ENCODE measurements at regions not wholly inside any gene's neighbourhood (a gene's known extent, or its start where the extent isn't known, plus 50 kb on each side); places are given as distances from the start of the nearest gene placed in this dataset.
"Not testable (repeated sequence)": the region's sequence is repeated elsewhere in the genome, so short reads cannot be mapped to it uniquely, and the experiment has no call there.

DNA sequence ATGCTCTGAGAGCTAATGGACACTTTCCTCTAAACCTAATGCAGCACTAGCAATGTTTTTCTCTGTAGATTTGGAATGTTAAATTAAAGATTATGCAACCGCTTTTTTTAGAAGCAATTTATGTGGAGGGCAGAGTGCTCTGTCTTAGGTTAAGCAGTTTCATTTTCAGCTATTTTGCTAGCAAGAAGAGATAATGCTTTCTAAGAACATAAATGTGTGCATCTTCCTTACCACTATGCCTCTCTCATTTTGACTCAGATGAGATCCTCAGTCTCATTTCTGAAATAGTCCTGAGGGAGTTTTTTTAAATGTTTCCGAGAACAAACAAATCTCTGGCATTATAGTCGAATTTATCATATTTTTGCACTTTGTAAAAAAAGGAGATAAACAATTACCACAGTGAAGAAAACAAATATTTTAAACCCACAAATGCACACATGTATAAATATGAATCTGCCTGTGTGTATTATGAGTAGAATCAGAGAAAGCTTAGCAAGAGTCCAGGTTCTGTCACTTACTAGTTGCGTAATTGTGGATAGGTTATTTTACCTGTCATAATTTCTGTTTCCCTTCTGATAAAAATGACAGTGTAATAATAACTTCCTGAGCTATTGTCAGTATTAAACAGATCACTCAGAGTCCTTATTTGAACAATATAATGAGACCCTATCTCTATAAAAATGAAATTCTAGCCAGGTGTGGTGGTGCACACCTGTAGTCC is 207.7 kb upstream of the CRIM1 start:
- Histone ChIP-seq H3K9me3 (ENCODE audit: low read length) (no peaks in the 10 kb centered on the region), H3K4me1 (ENCODE audit: insufficient read depth, low read length) (no peaks in the 10 kb centered on the region), H3K4me3 (ENCODE audit: low read depth in 1 of 2, low read length in 2 of 2) (no peak overlapping the region), H3K9ac (ENCODE audit: low read length) (no peak overlapping the region), H3K27ac (ENCODE audit: low read depth, low read length) (no peak overlapping the region), H3K36me3 (ENCODE audit: insufficient read depth, low read length) (no peaks in the 10 kb centered on the region), H3K27me3 (ENCODE audit: control insufficient read depth in 1 of 2, insufficient read depth in 2 of 2, low read length in 2 of 2) (no peaks in the 10 kb centered on the region)

DNA sequence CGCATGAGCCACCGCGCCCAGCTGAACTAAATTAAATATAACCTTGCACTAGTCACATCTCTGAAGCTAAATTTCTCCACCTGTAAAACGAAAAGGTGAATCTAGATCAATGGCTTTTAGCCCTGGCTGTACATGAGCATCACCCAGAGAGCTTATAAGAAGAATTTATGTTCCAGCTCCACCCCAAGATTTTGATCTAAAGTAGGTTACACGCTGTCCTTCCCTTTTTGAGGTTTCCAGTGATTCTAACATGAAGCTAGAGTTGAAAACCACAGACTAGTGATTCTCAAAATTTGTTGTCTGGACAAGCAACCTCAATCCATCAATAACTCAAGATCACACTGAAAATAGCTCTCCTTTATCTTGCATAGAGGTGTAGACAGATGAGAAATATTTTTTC is 208.8 kb upstream of the CRIM1 start:
- no peaks in the 10 kb centered on the region for H3K9me3 ChIP-seq (ENCODE audit: low read length)
- no peak overlapping the region for H3K9ac ChIP-seq (ENCODE audit: low read length)
- H3K4me3 ChIP-seq (ENCODE audit: low read depth in 1 of 2, low read length in 2 of 2), result no peak overlapping the region
- H3K27ac ChIP-seq (ENCODE audit: low read depth, low read length), result no peak overlapping the region
- no peaks in the 10 kb centered on the region for H3K27me3 ChIP-seq (ENCODE audit: control insufficient read depth in 1 of 2, insufficient read depth in 2 of 2, low read length in 2 of 2)
- no peaks in the 10 kb centered on the region for H3K4me1 ChIP-seq (ENCODE audit: insufficient read depth, low read length)
- H3K36me3 ChIP-seq (ENCODE audit: insufficient read depth, low read length), result no peaks in the 10 kb centered on the region

DNA sequence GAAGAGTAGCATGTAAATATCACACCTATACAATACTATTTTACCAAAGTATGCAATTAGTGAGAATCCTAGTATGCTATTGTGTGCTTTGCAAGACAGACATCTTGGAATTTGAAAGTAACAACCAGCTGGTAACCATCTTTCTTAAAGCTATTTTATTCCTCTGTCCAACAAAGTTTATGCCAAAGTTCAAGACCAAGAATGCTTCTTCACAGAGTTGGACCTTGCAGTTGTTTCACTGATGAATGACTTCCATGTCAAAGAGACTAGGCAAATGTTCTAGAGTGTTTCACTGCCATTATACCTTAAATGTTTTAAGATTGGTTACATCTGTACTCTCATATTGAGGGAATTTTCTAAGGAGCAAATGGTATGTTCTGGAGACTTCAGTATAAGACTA is 215.2 kb upstream of the CRIM1 start:
- no peaks in the 10 kb centered on the region for H3K9me3 ChIP-seq (ENCODE audit: low read length)
- H3K27me3 ChIP-seq (ENCODE audit: control insufficient read depth in 1 of 2, insufficient read depth in 2 of 2, low read length in 2 of 2), result no peaks in the 10 kb centered on the region
- no peaks in the 10 kb centered on the region for H3K36me3 ChIP-seq (ENCODE audit: insufficient read depth, low read length)
- H3K27ac ChIP-seq (ENCODE audit: low read depth, low read length), result no peak overlapping the region
- H3K4me3 ChIP-seq (ENCODE audit: low read depth in 1 of 2, low read length in 2 of 2), result no peak overlapping the region
- no peaks in the 10 kb centered on the region for H3K4me1 ChIP-seq (ENCODE audit: insufficient read depth, low read length)
- H3K9ac ChIP-seq (ENCODE audit: low read length), result no peak overlapping the region

DNA sequence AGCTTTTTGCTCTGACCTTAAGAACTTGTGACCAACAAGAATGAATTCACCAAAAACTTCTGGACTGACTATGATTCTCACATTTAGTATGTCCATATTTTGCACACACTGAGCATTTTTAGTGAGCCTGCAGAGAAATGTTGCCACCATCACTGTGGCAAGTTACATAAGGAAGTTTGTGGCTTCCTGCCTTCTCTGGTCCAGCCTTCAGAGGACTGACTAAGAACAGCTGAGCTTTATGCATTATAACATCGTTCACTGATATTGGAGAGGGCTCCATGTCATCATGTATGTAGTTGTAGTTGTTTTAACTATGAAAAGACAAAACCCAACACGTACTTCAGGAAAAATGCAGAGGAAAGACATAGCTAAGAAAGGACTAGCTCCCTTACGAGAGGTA is 218.0 kb upstream of the CRIM1 start:
- Histone ChIP-seq H3K9ac (ENCODE audit: low read length) (no peak overlapping the region), H3K27ac (ENCODE audit: low read depth, low read length) (no peak overlapping the region), H3K4me1 (ENCODE audit: insufficient read depth, low read length) (no peaks in the 10 kb centered on the region), H3K4me3 (ENCODE audit: low read depth in 1 of 2, low read length in 2 of 2) (no peak overlapping the region), H3K9me3 (ENCODE audit: low read length) (no peaks in the 10 kb centered on the region), H3K27me3 (ENCODE audit: control insufficient read depth in 1 of 2, insufficient read depth in 2 of 2, low read length in 2 of 2) (no peaks in the 10 kb centered on the region), H3K36me3 (ENCODE audit: insufficient read depth, low read length) (no peaks in the 10 kb centered on the region)

DNA sequence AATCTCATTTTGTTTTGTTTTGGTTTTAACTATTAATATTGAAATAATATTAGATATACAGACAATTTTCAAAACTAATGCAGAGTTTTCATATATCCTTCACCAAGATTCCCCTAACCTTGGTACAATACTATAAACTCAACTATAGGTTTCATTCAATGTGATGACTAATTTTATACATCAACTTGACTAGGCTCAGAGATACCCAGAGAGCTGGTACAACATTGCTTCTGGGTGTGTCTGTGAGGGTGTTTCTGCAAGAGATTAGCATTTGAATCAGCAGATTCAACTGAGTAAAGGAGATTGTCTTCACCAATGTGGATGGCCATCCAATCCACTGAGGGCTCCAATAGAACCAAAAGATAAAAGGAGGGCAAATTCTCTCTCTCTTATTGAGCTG is 221.3 kb upstream of the CRIM1 start:
- Histone ChIP-seq H3K4me1 (ENCODE audit: insufficient read depth, low read length) (no peaks in the 10 kb centered on the region), H3K36me3 (ENCODE audit: insufficient read depth, low read length) (no peaks in the 10 kb centered on the region), H3K9me3 (ENCODE audit: low read length) (no peaks in the 10 kb centered on the region), H3K27ac (ENCODE audit: low read depth, low read length) (no peak overlapping the region), H3K9ac (ENCODE audit: low read length) (no peak overlapping the region), H3K27me3 (ENCODE audit: control insufficient read depth in 1 of 2, insufficient read depth in 2 of 2, low read length in 2 of 2) (no peaks in the 10 kb centered on the region), H3K4me3 (ENCODE audit: low read depth in 1 of 2, low read length in 2 of 2) (no peak overlapping the region)

DNA sequence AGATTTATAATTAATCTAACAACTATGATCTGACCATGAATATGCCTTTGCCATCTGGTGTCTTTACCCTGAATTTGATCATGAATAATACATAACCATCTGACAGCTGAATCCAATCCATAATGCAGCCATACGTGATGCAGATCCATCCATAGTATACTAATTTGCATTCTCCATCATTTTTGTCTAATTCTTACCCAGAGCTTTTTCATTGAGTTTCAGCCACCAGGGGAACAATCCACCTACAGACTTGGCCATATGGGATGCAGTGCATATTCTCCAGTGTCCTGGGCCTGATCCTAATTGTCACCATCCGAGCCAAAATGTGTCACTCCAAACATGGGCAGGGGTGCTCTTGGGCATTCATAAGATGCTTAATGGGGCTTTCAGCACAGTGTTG is 227.2 kb upstream of the CRIM1 start:
- Histone ChIP-seq H3K9me3 (ENCODE audit: low read length) (no peaks in the 10 kb centered on the region), H3K4me3 (ENCODE audit: low read depth in 1 of 2, low read length in 2 of 2) (no peak overlapping the region), H3K36me3 (ENCODE audit: insufficient read depth, low read length) (no peaks in the 10 kb centered on the region), H3K4me1 (ENCODE audit: insufficient read depth, low read length) (no peaks in the 10 kb centered on the region), H3K27ac (ENCODE audit: low read depth, low read length) (no peak overlapping the region), H3K27me3 (ENCODE audit: control insufficient read depth in 1 of 2, insufficient read depth in 2 of 2, low read length in 2 of 2) (no peaks in the 10 kb centered on the region), H3K9ac (ENCODE audit: low read length) (no peak overlapping the region)

DNA sequence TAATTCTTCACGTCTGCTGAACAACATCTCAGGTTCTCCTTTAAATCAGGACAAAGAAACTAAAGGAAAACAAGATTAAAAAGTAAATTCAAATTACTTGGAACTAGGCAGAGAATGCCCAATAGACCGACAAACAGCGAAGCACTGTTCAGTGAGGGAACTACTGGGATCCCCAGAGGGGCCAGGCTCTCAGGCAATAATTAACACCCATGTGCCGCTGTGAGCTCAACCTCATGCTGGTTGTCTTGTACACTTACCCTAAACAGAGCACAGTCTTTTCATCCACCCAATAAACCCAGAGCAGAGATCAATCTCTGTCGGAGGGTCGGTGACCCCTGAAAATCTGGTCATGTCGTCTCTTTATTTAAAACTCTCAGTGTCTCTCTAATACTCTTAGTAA is 229.9 kb upstream of the CRIM1 start:
- no peaks in the 10 kb centered on the region for H3K36me3 ChIP-seq (ENCODE audit: insufficient read depth, low read length)
- no peaks in the 10 kb centered on the region for H3K4me1 ChIP-seq (ENCODE audit: insufficient read depth, low read length)
- H3K9me3 ChIP-seq (ENCODE audit: low read length), result no peaks in the 10 kb centered on the region
- no peak overlapping the region for H3K4me3 ChIP-seq (ENCODE audit: low read depth in 1 of 2, low read length in 2 of 2)
- H3K27ac ChIP-seq (ENCODE audit: low read depth, low read length), result no peak overlapping the region
- H3K9ac ChIP-seq (ENCODE audit: low read length), result no peak overlapping the region
- H3K27me3 ChIP-seq (ENCODE audit: control insufficient read depth in 1 of 2, insufficient read depth in 2 of 2, low read length in 2 of 2), result no peaks in the 10 kb centered on the region

DNA sequence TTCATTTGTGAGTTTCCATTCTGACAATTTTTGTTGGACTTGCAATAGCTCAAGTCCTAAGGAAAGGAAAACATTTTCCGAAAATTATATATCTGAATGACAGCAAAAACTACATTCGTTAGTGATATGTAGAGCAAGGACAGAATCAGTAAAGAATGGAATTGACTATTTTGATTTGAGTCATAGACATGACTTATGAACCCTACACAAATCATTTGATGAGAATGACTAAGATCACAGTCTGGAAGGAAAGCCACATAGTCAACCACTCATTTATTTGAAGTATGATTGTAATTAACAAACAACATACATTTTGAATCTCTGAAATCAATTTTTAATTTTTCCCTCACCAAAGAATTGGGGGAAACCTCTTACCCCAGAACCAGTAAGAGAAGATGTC is 231.6 kb upstream of the CRIM1 start:
- no peaks in the 10 kb centered on the region for H3K4me1 ChIP-seq (ENCODE audit: insufficient read depth, low read length)

DNA sequence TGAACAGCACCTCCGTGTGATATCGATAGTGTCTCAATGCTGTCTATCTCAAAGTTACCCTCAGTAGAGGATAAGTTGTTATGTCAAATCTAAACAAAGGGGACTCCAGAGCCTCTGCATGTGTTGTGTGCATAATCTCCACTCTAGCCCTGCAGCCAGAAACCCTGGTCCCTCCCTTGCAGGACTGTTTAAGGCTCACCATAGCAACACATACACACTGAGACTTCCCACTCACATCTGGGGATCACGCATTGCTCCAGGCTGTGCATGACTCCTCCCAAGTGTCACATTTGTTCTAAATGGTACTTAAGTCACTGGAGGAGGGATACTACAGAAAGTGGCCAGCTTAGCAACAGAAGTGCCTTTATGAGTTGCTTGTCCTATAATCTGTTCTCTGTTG is 258.6 kb upstream of the CRIM1 start:
- no peaks in the 10 kb centered on the region for H3K36me3 ChIP-seq (ENCODE audit: insufficient read depth, low read length)
- H3K9me3 ChIP-seq (ENCODE audit: low read length), result no peaks in the 10 kb centered on the region
- no peaks in the 10 kb centered on the region for H3K4me1 ChIP-seq (ENCODE audit: insufficient read depth, low read length)
- H3K4me3 ChIP-seq (ENCODE audit: low read depth in 1 of 2, low read length in 2 of 2), result no peak overlapping the region
- no peak overlapping the region for H3K27ac ChIP-seq (ENCODE audit: low read depth, low read length)
- no peak overlapping the region for H3K9ac ChIP-seq (ENCODE audit: low read length)
- no peaks in the 10 kb centered on the region for H3K27me3 ChIP-seq (ENCODE audit: control insufficient read depth in 1 of 2, insufficient read depth in 2 of 2, low read length in 2 of 2)

More for the DNA sequence above, 231.6 kb upstream of the CRIM1 start:
- H3K27ac ChIP-seq (ENCODE audit: low read depth, low read length), result no peak overlapping the region
- no peak overlapping the region for H3K9ac ChIP-seq (ENCODE audit: low read length)
- no peak overlapping the region for H3K4me3 ChIP-seq (ENCODE audit: low read depth in 1 of 2, low read length in 2 of 2)
- no peaks in the 10 kb centered on the region for H3K36me3 ChIP-seq (ENCODE audit: insufficient read depth, low read length)
- no peaks in the 10 kb centered on the region for H3K9me3 ChIP-seq (ENCODE audit: low read length)
- H3K27me3 ChIP-seq (ENCODE audit: control insufficient read depth in 1 of 2, insufficient read depth in 2 of 2, low read length in 2 of 2), result no peaks in the 10 kb centered on the region

DNA sequence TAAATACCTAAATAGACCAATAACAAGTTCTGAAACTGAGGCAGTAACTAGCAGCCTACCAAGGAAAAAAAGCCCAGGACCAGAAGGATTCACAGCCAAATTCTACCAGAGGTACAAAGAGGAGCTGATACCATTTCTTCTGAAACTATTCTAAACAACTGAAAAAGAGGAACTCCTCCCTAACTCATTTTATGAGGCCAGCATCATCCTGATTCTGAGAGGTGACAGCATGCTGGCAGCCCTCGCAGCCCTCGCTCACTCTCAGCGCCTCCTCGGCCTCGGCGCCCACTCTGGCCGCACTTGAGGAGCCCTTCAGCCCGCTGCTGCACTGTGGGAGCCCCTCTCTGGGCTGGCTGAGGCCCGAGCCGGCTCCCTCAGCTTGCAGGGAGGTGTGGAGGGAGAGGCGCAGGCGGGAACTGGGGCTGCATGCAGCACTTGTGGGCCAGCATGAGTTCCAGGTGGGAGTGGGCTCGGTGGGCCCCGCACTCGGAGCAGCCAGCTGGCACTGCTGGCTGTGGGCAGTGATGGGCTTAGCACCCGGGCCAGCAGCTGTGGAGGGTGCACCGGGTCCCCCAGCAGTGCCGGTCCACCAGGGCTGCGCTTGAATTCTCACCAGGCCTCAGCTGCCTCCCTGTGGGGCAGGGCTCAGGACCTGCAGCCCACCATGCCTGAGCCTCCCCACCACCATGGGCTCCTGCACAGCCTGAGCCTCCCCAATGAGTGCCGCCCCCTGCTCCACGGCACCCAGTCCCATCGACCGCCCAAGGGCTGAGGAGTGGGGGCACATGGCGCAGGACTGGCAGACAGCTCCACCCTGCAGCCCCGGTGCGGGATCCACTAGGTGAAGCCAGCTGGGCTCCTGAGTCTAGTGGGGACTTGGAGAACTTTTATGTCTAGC is 263.5 kb upstream of the CRIM1 start:
- H3K9me3 ChIP-seq (ENCODE audit: low read length); H3K27me3 ChIP-seq (ENCODE audit: control insufficient read depth in 1 of 2, insufficient read depth in 2 of 2, low read length in 2 of 2); H3K27ac ChIP-seq (ENCODE audit: low read depth, low read length); H3K4me3 ChIP-seq (ENCODE audit: low read depth in 1 of 2, low read length in 2 of 2); H3K36me3 ChIP-seq (ENCODE audit: insufficient read depth, low read length); H3K4me1 ChIP-seq (ENCODE audit: insufficient read depth, low read length); H3K9ac ChIP-seq (ENCODE audit: low read length): not testable (repeated sequence)

DNA sequence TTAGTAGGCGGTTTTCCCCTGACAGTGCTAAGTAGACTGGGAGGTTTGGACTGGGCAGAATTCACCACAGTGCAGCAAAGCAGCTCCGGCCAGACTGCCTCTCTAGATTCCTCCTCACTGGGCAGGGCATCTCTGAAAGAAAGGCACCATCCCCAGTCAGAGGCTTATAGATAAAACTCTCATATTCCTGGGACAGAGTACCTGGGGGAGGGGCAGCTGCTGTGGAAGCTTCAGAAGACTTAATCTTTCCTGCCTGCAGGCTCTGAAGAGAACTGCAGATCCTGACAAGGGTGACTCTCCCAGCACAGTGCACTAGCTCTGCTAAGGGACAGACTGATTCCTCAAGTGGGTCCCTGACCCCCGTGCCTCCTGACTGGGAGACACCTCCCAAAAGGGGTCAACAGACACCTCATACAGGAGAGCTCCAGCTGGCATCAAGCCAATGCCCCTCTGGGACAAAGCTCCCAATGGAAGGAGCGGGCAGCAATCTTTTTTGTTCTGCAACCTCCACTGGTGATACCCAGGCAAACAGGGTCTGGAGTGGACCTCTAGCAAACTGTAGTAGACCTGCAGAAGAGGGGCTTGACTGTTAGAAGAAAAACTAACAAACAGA is 266.8 kb upstream of the CRIM1 start:
- no peaks in the 10 kb centered on the region for H3K9me3 ChIP-seq (ENCODE audit: low read length)
- no peaks in the 10 kb centered on the region for H3K27me3 ChIP-seq (ENCODE audit: control insufficient read depth in 1 of 2, insufficient read depth in 2 of 2, low read length in 2 of 2)
- no peak overlapping the region for H3K4me3 ChIP-seq (ENCODE audit: low read depth in 1 of 2, low read length in 2 of 2)
- no peak overlapping the region for H3K9ac ChIP-seq (ENCODE audit: low read length)
- H3K4me1 ChIP-seq (ENCODE audit: insufficient read depth, low read length), result no peaks in the 10 kb centered on the region
- H3K27ac ChIP-seq (ENCODE audit: low read depth, low read length), result no peak overlapping the region
- no peaks in the 10 kb centered on the region for H3K36me3 ChIP-seq (ENCODE audit: insufficient read depth, low read length)

Measured in muscle layer of colon (tissue), 2 donors.